ENCODE measurements at regions not wholly inside any gene's neighbourhood (a gene's known extent, or its start where the extent isn't known, plus 50 kb on each side); places are given as distances from the start of the nearest gene placed in this dataset.

DNA sequence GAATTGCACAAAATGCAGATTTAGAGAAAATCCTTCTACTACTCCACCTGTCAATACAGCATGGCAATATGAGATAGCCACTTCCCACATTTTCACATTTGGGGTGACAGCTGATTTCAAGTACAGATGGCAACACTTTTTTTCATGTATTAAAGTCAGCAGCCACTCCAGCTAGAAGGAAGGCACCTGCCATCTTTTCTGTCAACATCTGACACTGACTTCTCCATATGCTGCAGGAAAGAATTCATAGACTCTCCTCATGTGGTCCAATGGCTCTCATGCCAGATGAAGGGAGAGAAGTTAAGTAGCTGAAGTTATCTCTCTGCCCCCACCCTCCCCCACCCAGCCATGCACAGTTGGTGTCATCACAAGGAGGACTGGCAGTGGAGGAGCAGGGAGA, 912.0 kb downstream of the SORCS1 start:
- Histone ChIP-seq H3K9me3 (ENCODE audit: control insufficient read depth, low read length) (no peaks in the 10 kb centered on the region), H3K36me3 (ENCODE audit: control insufficient read depth, insufficient read depth, low read length, severe bottlenecking) (no peaks in the 10 kb centered on the region), H3K4me3 (ENCODE audit: low read length) (no peak overlapping the region), H3K27me3 (replicated peaks; ENCODE audit: control insufficient read depth, insufficient read depth, low read length) (no peaks in the 10 kb centered on the region), H3K9ac (ENCODE audit: low read length) (no peak overlapping the region), H3K4me1 (ENCODE audit: control insufficient read depth, insufficient read depth, low read length) (no peaks in the 10 kb centered on the region)
- DNase-seq (ENCODE audit: low read depth) = no peak

GRCh38 chr10:106251573-106251972, 912.9 kb downstream of the SORCS1 start:
- DNase-seq (ENCODE audit: low read depth) = no peak
- no peaks in the 10 kb centered on the region for H3K4me1 ChIP-seq (ENCODE audit: control insufficient read depth, insufficient read depth, low read length)
- H3K9me3 ChIP-seq (ENCODE audit: control insufficient read depth, low read length) = no peaks in the 10 kb centered on the region
- H3K4me3 ChIP-seq (ENCODE audit: low read length) = no peak overlapping the region
- no peak overlapping the region for H3K9ac ChIP-seq (ENCODE audit: low read length)
- H3K36me3 ChIP-seq (ENCODE audit: control insufficient read depth, insufficient read depth, low read length, severe bottlenecking) = no peaks in the 10 kb centered on the region
- H3K27me3 ChIP-seq (replicated peaks; ENCODE audit: control insufficient read depth, insufficient read depth, low read length) = no peaks in the 10 kb centered on the region

DNA sequence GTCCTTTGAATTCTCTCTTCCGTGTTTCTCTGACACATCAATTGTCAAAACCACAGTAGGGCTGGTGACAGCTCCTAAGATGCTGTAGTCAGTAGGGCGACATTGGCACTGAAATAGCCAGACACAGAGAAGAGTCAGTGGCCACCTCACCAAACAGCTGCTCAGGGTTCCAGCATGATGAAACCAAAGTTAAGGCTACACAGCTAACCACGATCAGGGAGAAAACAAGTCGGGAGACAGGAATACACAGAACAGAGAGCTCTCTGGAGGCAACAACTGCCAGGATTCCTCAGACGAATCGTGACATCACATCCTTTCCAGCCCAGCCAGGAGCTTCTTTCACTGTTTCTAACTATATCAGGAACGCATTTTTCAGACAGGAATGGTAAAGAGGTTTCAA, 922.2 kb downstream of the SORCS1 start:
- Histone ChIP-seq H3K4me3 (ENCODE audit: low read length) (no peak overlapping the region), H3K9me3 (ENCODE audit: control insufficient read depth, low read length) (no peaks in the 10 kb centered on the region), H3K9ac (ENCODE audit: low read length) (no peak overlapping the region), H3K4me1 (ENCODE audit: control insufficient read depth, insufficient read depth, low read length) (no peaks in the 10 kb centered on the region), H3K36me3 (ENCODE audit: control insufficient read depth, insufficient read depth, low read length, severe bottlenecking) (no peaks in the 10 kb centered on the region), H3K27me3 (replicated peaks; ENCODE audit: control insufficient read depth, insufficient read depth, low read length) (no peaks in the 10 kb centered on the region)
- DNase-seq (ENCODE audit: low read depth) = no peak

GRCh38 chr10:106226828-106227227, 937.7 kb downstream of the SORCS1 start:
- Histone ChIP-seq H3K4me1 (ENCODE audit: control insufficient read depth, insufficient read depth, low read length) (no peaks in the 10 kb centered on the region), H3K36me3 (ENCODE audit: control insufficient read depth, insufficient read depth, low read length, severe bottlenecking) (no peaks in the 10 kb centered on the region), H3K27me3 (replicated peaks; ENCODE audit: control insufficient read depth, insufficient read depth, low read length) (no peaks in the 10 kb centered on the region), H3K4me3 (ENCODE audit: low read length) (no peak overlapping the region), H3K9ac (ENCODE audit: low read length) (no peak overlapping the region), H3K9me3 (ENCODE audit: control insufficient read depth, low read length) (no peaks in the 10 kb centered on the region)
- DNase-seq (ENCODE audit: low read depth) = no peak

DNA sequence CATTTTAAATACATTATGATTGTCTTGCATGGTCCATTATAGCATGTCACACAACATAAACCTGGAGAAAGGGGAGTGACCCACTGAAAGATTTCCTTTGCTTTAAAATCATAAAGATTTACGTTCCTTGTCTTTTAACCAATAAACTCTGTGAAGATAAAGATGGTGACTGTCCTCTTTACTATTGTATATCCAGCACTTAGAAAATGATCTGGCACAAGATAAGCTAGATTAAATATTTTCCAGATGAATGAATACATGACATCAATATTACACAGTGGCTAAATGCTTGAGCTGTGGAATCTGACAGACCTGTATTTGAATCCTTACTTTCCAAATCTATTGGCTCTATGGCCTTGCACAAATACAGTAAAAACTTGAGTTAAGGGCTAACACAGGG, 938.4 kb downstream of the SORCS1 start:
- DNase-seq (ENCODE audit: low read depth) = no peak
- no peaks in the 10 kb centered on the region for H3K4me1 ChIP-seq (ENCODE audit: control insufficient read depth, insufficient read depth, low read length)
- no peak overlapping the region for H3K4me3 ChIP-seq (ENCODE audit: low read length)
- no peak overlapping the region for H3K9ac ChIP-seq (ENCODE audit: low read length)
- no peaks in the 10 kb centered on the region for H3K36me3 ChIP-seq (ENCODE audit: control insufficient read depth, insufficient read depth, low read length, severe bottlenecking)
- H3K27me3 ChIP-seq (replicated peaks; ENCODE audit: control insufficient read depth, insufficient read depth, low read length) = no peaks in the 10 kb centered on the region
- no peaks in the 10 kb centered on the region for H3K9me3 ChIP-seq (ENCODE audit: control insufficient read depth, low read length)

DNA sequence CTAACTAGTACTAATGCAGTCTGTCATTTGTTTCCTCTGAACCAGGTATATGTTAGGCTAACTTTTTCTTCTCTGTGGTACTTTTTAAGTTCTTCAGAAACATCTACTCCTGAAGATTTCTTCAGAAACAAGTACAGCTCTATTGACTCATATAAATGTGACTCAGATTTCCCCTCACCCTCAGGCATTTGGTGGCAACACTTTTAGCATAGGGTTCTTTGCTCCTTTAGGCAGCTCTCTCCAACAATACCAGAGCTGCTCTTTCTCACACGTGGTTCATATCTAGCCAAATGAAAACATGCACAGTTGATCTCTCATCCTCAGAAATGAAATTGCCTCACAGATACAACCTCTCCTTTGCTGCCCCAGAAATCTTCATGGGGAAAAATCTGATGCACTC, 939.8 kb downstream of the SORCS1 start:
- no peak overlapping the region for H3K9ac ChIP-seq (ENCODE audit: low read length)
- no peaks in the 10 kb centered on the region for H3K36me3 ChIP-seq (ENCODE audit: control insufficient read depth, insufficient read depth, low read length, severe bottlenecking)
- H3K4me3 ChIP-seq (ENCODE audit: low read length) = no peak overlapping the region
- H3K27me3 ChIP-seq (replicated peaks; ENCODE audit: control insufficient read depth, insufficient read depth, low read length) = no peaks in the 10 kb centered on the region
- no peaks in the 10 kb centered on the region for H3K9me3 ChIP-seq (ENCODE audit: control insufficient read depth, low read length)
- peak; percentile 2 for DNase-seq (ENCODE audit: low read depth)
- no peaks in the 10 kb centered on the region for H3K4me1 ChIP-seq (ENCODE audit: control insufficient read depth, insufficient read depth, low read length)

DNA sequence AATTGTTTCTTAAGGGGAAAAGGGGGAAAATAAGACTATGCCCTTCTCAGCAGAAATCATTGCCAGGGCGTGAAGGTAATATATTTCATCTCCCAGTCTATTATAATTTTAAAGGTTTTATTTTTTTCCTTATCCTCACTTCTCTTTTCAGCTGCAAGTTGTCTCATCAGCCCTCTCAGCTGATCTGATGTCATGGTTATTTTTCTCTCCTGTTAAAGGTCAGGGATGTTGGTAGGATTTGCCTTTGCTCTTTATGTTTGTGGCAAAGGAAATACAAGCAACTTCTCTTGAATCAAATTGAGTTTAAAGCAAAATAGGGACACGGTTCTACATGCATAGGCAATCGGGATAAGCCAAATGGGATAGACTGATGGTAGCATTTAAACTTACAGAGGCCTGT, 946.9 kb downstream of the SORCS1 start:
- DNase-seq (ENCODE audit: low read depth) = no peak
- no peaks in the 10 kb centered on the region for H3K36me3 ChIP-seq (ENCODE audit: control insufficient read depth, insufficient read depth, low read length, severe bottlenecking)
- no peak overlapping the region for H3K9ac ChIP-seq (ENCODE audit: low read length)
- H3K4me3 ChIP-seq (ENCODE audit: low read length) = no peak overlapping the region
- H3K9me3 ChIP-seq (ENCODE audit: control insufficient read depth, low read length) = no peaks in the 10 kb centered on the region
- no peaks in the 10 kb centered on the region for H3K4me1 ChIP-seq (ENCODE audit: control insufficient read depth, insufficient read depth, low read length)
- H3K27me3 ChIP-seq (replicated peaks; ENCODE audit: control insufficient read depth, insufficient read depth, low read length) = no peaks in the 10 kb centered on the region

GRCh38 chr10:106216085-106216484, 948.4 kb downstream of the SORCS1 start:
- Histone ChIP-seq H3K36me3 (ENCODE audit: control insufficient read depth, insufficient read depth, low read length, severe bottlenecking) (no peaks in the 10 kb centered on the region), H3K9ac (ENCODE audit: low read length) (no peak overlapping the region), H3K4me3 (ENCODE audit: low read length) (no peak overlapping the region), H3K27me3 (replicated peaks; ENCODE audit: control insufficient read depth, insufficient read depth, low read length) (no peaks in the 10 kb centered on the region), H3K9me3 (ENCODE audit: control insufficient read depth, low read length) (no peaks in the 10 kb centered on the region), H3K4me1 (ENCODE audit: control insufficient read depth, insufficient read depth, low read length) (no peaks in the 10 kb centered on the region)
- no peak for DNase-seq (ENCODE audit: low read depth)

GRCh38 chr10:106214243-106214642, 950.3 kb downstream of the SORCS1 start:
- H3K9me3 ChIP-seq (ENCODE audit: control insufficient read depth, low read length) = no peaks in the 10 kb centered on the region
- H3K4me1 ChIP-seq (ENCODE audit: control insufficient read depth, insufficient read depth, low read length) = no peaks in the 10 kb centered on the region
- no peak for DNase-seq (ENCODE audit: low read depth)
- H3K27me3 ChIP-seq (replicated peaks; ENCODE audit: control insufficient read depth, insufficient read depth, low read length) = peaks cover 5% of the 10 kb centered on the region
- H3K36me3 ChIP-seq (ENCODE audit: control insufficient read depth, insufficient read depth, low read length, severe bottlenecking) = no peaks in the 10 kb centered on the region
- no peak overlapping the region for H3K9ac ChIP-seq (ENCODE audit: low read length)
- H3K4me3 ChIP-seq (ENCODE audit: low read length) = no peak overlapping the region

DNA sequence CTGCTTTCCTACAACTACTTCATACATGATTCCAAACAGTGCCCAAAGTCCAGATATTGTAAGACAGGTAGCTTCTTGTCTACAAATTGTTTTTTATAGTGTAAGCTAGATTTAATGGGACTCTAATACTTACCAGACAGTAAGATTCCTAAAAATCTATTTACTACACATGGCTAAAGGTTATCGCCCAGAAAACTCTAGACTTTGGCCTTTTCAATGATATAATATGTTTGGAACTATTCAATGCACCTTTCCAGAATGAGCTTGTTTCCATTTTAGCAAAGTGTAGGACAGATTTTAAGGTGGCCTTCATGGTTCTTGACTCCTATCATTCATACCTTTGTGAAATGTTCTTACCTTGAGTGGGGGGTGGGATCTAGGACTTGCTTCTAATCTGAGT, 951.0 kb downstream of the SORCS1 start:
- Histone ChIP-seq H3K27me3 (replicated peaks; ENCODE audit: control insufficient read depth, insufficient read depth, low read length) (peaks cover 5% of the 10 kb centered on the region), H3K9me3 (ENCODE audit: control insufficient read depth, low read length) (no peaks in the 10 kb centered on the region), H3K4me3 (ENCODE audit: low read length) (no peak overlapping the region), H3K4me1 (ENCODE audit: control insufficient read depth, insufficient read depth, low read length) (no peaks in the 10 kb centered on the region), H3K9ac (ENCODE audit: low read length) (no peak overlapping the region), H3K36me3 (ENCODE audit: control insufficient read depth, insufficient read depth, low read length, severe bottlenecking) (no peaks in the 10 kb centered on the region)
- DNase-seq (ENCODE audit: low read depth) = no peak

DNA sequence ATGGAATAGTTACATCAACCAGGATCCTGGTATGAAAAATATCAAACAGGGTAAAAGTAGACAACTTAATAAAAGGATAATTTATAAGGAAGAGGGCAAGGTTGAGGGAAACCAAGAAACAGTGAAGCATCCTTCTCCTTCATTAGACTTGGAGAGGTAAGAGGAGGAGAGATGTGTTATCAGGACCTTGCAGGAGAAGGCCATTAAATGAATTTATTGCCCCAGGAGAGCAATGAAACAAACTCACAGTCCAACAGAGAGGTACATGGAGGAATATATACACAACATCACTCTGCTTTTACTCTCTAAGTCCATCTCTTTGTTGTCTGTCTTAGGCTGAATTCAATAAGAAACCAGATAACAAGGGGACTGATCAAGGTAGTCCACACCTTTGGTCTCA, 966.2 kb downstream of the SORCS1 start:
- H3K9me3 ChIP-seq (ENCODE audit: control insufficient read depth, low read length) = no peaks in the 10 kb centered on the region
- H3K4me3 ChIP-seq (ENCODE audit: low read length) = no peak overlapping the region
- no peak for DNase-seq (ENCODE audit: low read depth)
- H3K9ac ChIP-seq (ENCODE audit: low read length) = no peak overlapping the region
- H3K36me3 ChIP-seq (ENCODE audit: control insufficient read depth, insufficient read depth, low read length, severe bottlenecking) = no peaks in the 10 kb centered on the region
- H3K4me1 ChIP-seq (ENCODE audit: control insufficient read depth, insufficient read depth, low read length) = no peaks in the 10 kb centered on the region
- H3K27me3 ChIP-seq (replicated peaks; ENCODE audit: control insufficient read depth, insufficient read depth, low read length) = no peaks in the 10 kb centered on the region

GRCh38 chr10:106189292-106189691, 975.2 kb downstream of the SORCS1 start:
- Histone ChIP-seq H3K36me3 (ENCODE audit: control insufficient read depth, insufficient read depth, low read length, severe bottlenecking) (no peaks in the 10 kb centered on the region), H3K9me3 (ENCODE audit: control insufficient read depth, low read length) (no peaks in the 10 kb centered on the region), H3K4me1 (ENCODE audit: control insufficient read depth, insufficient read depth, low read length) (peaks cover 8% of the 10 kb centered on the region), H3K27me3 (replicated peaks; ENCODE audit: control insufficient read depth, insufficient read depth, low read length) (no peaks in the 10 kb centered on the region), H3K9ac (ENCODE audit: low read length) (no peak overlapping the region), H3K4me3 (ENCODE audit: low read length) (no peak overlapping the region)
- DNase-seq (ENCODE audit: low read depth) = peak; percentile 38

Measured in adipocyte (in vitro differentiated cells).